ENCODE measurements at regions not wholly inside any gene's neighbourhood (a gene's known extent, or its start where the extent isn't known, plus 50 kb on each side); places are given as distances from the start of the nearest gene placed in this dataset.

DNA sequence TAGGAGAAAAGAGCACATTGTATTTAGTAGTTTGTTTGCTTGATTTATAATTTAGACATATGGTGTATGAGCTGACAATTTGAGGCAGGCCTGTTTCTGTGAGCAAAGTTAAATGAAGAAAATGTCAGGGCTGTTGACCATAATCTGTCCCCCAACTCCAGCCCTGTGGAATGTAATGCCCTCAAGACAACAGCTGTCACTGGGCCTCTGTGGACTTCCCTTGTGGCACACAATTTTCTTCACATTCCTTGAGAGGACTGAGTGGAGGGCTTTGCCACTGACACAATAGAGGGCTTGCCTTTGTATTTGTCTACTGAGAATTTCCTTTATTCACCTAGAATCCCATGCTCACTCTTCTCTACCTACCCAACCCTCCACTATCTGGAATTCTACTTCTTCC lies 141.2 kb upstream of the CD180 start:
- H3K23me2 ChIP-seq (ENCODE audit: insufficient read length, low read depth, low read length, poor library complexity, severe bottlenecking) = no peaks in the 10 kb centered on the region
- H2AFZ ChIP-seq (ENCODE audit: low read length) = no peak overlapping the region
- no peak overlapping the region for H3K4me3 Mint-ChIP-seq
- no peaks in the 10 kb centered on the region for H3K27me3 ChIP-seq (ENCODE audit: insufficient read depth, low read length)
- no peak overlapping the region for H2BK120ac ChIP-seq (ENCODE audit: low read depth, low read length, poor library complexity, severe bottlenecking)
- H3T11ph ChIP-seq (ENCODE audit: low read length) = no peak overlapping the region
- no peaks in the 10 kb centered on the region for H4K20me1 ChIP-seq (ENCODE audit: control insufficient read depth, insufficient read depth, insufficient read length)
- H3K23ac ChIP-seq (ENCODE audit: insufficient read length, low read depth, low read length) = no peak overlapping the region
- no peaks in the 10 kb centered on the region for H3K27me3 Mint-ChIP-seq (ENCODE audit: low read depth)
- H3K14ac ChIP-seq (ENCODE audit: insufficient read depth, low read length) = no peak overlapping the region
- H2AK5ac ChIP-seq (ENCODE audit: insufficient read length, low read length) = no peak overlapping the region
- no peaks in the 10 kb centered on the region for H3K9me3 ChIP-seq (ENCODE audit: control insufficient read depth, low read depth, low read length)
- H3K18ac ChIP-seq (ENCODE audit: insufficient read length, low read depth, low read length) = no peak overlapping the region
- no peaks in the 10 kb centered on the region for H3K9me3 Mint-ChIP-seq
- H2BK20ac ChIP-seq (ENCODE audit: low read depth, low read length, poor library complexity, severe bottlenecking) = no peak overlapping the region
- no peaks in the 10 kb centered on the region for H3K79me2 ChIP-seq (ENCODE audit: insufficient read depth, low read length)
- H3K4me1 ChIP-seq (ENCODE audit: insufficient read depth, low read length) = no peaks in the 10 kb centered on the region
- H2BK5ac ChIP-seq (ENCODE audit: insufficient read length, low read length) = no peak overlapping the region
- no peak overlapping the region for H3K4ac ChIP-seq (ENCODE audit: low read depth, low read length)
- no peak overlapping the region for H3K27ac ChIP-seq (ENCODE audit: insufficient read length, low read depth, low read length)
- H4K5ac ChIP-seq (ENCODE audit: insufficient read length, low read depth, low read length) = no peak overlapping the region
- H3K27ac Mint-ChIP-seq = no peak overlapping the region
- DNase-seq = no peak
- H3K4me1 Mint-ChIP-seq = peaks cover 6 to 7% of the 10 kb centered on the region in 2 experiments
- TF ChIP-seq CTCF (conservative IDR thresholded peaks at IDR 0.05) = no peak
- no peaks in the 10 kb centered on the region for H3K79me1 ChIP-seq (ENCODE audit: insufficient read depth, low read depth, low read length, poor library complexity, severe bottlenecking)
- no peak overlapping the region for H3K56ac ChIP-seq (ENCODE audit: insufficient read length, low read depth, low read length)
- H4K8ac ChIP-seq (replicated peaks; ENCODE audit: insufficient read length, low read depth, low read length) = no peak overlapping the region
- no peaks in the 10 kb centered on the region for H3K36me3 Mint-ChIP-seq (ENCODE audit: insufficient read depth in 1 of 3, low read depth in 3 of 3)
- no peak overlapping the region for H2BK15ac ChIP-seq (ENCODE audit: low read depth, low read length)
- H2BK12ac ChIP-seq (ENCODE audit: insufficient read length, low read depth, low read length) = no peak overlapping the region
- no peak overlapping the region for H3K9ac ChIP-seq (ENCODE audit: extremely low read depth, insufficient read length, low read length)
- H3K4me2 ChIP-seq (ENCODE audit: insufficient read depth, insufficient read length, low read length) = no peak overlapping the region
- no peak overlapping the region for H4K91ac ChIP-seq (ENCODE audit: insufficient read length, low read depth, low read length)
